ENCODE measurements at regions not wholly inside any gene's neighbourhood (a gene's known extent, or its start where the extent isn't known, plus 50 kb on each side); places are given as distances from the start of the nearest gene placed in this dataset.

GRCh38 chr5:141747152-141748141 lies 65.4 kb upstream of the ARAP3 start:
- no peak for DNase-seq (ENCODE audit: low spot score)

DNA sequence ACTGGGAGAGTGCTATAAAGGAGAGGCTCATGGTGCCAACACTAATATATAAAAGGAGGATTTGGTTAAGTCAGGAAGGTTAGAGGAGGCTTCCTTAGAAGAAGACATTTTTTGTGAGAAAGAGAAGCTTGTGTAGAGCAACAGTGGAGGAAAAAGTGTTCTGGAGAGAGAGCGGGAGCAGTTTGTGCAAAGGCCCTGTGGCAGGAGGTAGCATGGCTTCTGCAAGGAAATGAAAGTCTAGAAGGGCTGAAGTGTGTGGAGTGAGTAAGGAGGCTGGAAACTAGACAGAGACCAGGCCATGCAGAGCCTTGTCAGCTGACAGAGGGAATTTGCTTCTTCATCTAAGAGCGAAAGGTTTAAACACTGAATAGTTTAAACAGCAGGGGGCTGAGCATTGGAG lies 64.4 kb upstream of the ARAP3 start:
- no peak for DNase-seq (ENCODE audit: low spot score)

DNA sequence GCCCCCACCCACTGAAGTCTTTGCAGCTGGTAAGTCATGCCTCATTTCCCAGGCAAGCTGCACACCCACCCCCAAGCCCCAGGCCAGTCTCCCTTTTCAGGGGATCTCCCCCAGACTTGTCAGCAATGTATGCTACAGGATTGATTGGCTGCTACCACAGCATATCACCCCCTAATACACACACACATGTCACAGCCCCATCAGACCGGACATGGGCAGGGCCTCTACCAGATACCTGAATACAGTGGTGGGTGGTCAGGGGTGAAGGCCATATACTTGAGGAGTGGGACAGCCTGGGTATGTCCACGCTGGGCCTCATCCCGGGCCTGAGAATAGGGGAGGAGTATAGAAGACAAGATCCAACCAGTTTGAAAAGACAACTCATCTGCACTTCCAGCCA lies 63.4 kb upstream of the ARAP3 start:
- DNase-seq (ENCODE audit: low spot score), result no peak

- no peak for DNase-seq (ENCODE audit: low spot score)
These were observed 61.8 kb upstream of the ARAP3 start for GRCh38 chr5:141743866-141744272.

DNA sequence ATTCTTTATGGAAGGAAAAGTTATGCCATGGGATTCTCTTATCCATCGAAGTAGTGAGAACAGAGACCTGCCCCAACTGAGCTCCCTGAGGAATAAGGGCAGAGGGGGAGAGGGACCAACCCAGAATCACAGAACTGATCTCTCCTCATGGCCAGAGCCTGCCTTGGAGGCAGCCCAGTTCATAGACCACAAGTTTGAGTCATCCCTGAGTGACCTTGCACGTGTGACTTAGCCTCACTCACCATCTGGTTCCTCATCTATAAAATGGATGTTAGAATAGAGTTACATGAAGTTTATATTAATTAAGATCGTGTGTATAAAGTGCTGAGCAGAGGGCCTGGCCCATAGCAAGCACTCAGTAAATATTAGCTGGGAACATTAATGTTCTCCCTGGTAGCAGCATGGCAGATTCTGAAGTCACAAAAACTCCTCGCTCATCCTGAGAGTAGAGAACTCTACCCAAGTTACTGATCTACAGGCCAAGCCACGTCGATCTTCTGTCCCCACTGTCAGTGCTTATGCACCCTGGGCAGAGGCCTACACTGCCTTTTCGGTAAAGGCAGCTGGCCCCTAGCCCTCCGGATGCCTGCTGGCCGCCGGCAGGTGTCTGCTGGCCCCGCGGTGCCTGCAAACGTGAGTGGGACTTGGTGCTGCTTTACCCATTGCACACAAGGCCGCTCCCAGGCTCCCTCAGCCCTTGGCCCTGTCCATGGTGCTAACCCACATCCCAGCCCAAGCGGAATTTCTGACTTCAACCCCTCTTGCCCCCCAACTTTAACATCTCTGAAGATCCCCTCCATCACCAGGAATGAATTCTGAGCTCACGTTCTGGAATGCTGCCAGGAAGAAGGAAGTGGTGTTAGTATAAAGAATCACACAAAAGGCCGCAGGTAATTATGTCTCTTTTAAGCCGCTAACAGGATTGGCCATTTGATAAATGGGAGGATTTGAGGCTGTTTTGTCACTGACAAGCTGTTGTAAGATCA lies 61.1 kb upstream of the ARAP3 start:
- no peak for DNase-seq (ENCODE audit: low spot score)

DNA sequence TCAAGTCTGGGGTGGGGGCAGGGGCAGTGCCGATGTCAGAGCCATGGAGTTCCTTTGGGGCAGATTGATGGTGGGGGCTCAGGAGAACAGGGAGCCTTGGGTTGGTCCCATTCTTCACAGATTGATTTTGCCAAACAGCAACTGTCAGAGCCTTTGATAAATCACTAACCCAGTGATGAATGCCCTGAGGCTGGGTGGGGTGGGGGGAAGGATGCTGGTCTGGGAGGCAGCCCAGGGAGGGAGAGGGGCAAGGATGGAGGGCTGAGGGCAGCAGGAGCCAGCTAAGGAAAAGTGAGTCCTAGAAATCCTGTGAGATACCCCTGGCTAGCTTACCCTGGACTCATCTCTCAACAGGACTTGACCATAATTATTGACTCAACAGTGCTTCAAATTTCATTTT lies 60.1 kb upstream of the ARAP3 start:
- no peak for DNase-seq (ENCODE audit: low spot score)

- DNase-seq (ENCODE audit: low spot score), result no peak
These were observed 58.9 kb upstream of the ARAP3 start for GRCh38 chr5:141740885-141741284.

DNA sequence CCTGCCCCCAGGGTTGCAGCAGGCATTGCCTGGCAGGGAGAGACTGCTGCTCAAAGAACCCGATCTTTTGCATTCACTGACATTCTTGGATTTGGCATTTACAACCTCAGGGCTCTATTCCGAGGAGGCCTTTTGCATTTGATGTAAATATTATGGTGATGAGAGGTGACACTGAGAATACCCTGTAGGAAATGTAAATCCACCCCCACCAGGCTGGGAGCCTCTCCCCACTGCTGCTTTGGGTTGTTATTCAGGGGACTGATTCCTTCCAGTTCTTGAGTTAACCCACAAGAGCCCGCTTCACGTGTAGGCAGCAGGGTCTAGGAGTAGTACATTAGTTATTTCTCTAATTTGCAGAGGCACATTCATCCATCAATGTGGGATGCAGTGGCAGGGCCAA lies 55.5 kb upstream of the ARAP3 start:
- DNase-seq (ENCODE audit: low spot score), result no peak

DNA sequence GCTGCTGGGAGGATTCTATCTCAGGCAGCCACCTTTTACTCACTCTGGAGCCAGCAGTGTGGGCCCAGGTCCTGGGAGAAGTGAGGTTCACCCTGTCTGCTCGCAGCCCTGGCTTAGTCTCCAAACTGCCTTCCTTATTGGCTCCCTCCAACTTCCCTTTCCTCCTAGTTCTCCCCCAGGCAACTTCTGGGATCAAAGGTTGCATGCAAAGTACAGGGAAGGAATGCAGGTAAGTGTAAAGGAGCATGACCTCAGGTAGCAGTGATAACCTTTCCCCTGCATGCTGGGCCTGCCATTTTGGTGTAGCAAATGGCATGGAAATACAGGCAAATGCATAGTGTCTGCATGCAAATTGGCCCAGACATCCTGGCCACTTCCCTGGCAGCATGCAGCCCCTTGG lies 53.8 kb upstream of the ARAP3 start:
- no peak for DNase-seq (ENCODE audit: low spot score)

DNA sequence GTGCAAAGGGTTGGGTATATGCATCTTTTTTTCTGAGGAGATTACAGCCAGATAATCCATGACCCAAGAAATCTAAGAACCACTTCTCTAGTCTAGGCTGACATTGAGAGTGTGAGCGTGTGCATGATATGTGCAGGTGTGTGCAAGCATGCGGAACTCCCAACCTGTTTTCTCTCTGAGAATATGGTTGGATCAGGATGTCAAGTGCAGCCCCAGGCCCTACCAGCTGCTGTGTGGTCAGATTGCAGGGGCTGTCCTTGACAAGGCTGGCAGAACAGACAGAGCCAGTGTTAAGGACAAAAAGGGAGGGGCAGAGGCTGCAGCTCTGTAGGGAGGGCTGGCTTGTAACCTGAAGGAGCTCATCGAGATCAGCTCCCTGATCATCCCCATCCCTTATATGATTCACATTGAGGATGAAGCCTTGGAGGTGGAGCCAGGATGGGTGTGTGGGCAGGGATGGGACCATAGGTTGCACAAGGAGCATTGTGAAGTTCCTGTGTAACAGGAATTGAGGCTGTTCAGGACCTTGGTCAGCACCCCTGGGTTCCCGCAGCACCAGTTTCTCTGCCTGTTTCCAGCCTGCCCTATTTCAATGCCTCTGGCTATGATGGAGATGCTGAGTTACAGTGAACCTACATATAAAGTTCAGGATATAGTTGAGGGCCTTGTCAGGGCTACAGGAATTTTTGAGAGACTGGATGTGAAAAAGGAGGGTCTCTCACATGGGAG lies 52.6 kb upstream of the ARAP3 start:
- peak; percentile 18 for DNase-seq (ENCODE audit: low spot score)

DNA sequence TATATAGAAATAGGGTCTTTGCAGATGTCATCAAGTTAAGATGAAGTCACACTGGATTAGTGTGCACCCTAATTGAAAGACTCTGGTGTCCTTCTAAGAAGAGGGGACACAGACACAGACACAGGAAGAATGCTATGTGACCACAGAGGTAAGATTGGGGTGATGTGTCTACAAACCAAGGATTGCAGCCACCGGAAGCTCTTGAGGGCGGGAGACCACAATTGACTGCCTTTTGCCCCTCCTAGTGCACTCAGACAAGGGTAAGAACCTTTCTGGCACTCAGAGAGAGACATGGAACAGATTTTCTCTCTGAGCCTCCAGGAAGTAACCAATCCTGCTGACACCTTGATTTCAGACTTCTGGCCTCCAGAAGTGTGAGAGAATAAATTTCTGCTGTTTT lies 51.2 kb upstream of the ARAP3 start:
- DNase-seq (ENCODE audit: low spot score), result no peak

GRCh38 chr5:141732417-141732816 lies 50.4 kb upstream of the ARAP3 start:
- DNase-seq (ENCODE audit: low spot score), result no peak

Data from CD4-positive, alpha-beta T cell treated with Interleukin-2 at 100 ng/mL for 4 hours (primary cell).